GM06990 (cell line): ENCODE measurements at regions not wholly inside any gene's neighbourhood (a gene's known extent, or its start where the extent isn't known, plus 50 kb on each side); places are given as distances from the start of the nearest gene placed in this dataset.

Experiments
- DNase-seq: peaks from one replicate; pipeline ENCODE4 v3.0.0-alpha.2; 2011; ENCODE audit not compliant: insufficient read length; ENCODE audit errors: extremely low read depth
- H3K27me3 ChIP-seq: replicated peaks from 2 replicates; pipeline ENCODE4 v1.6.0; 2011; ENCODE audit warnings: low read length; ENCODE audit not compliant: control insufficient read depth, insufficient read depth
- H3K36me3 ChIP-seq: 2 replicates; pipeline ENCODE4 v1.5.1; 2011; ENCODE audit warnings: low read length; ENCODE audit not compliant: control insufficient read depth, insufficient read depth
- H3K4me3 ChIP-seq: replicated peaks from 2 replicates; pipeline ENCODE4 v1.5.1; 2011; ENCODE audit warnings: low read depth, mild to moderate bottlenecking, control low read depth, low read length
- CTCF ChIP-seq: IDR thresholded peaks from 2 replicates; pipeline ENCODE4 v1.5.1; 2011; ENCODE audit warnings: low read length, control low read depth, mild to moderate bottlenecking, inconsistent platforms; ENCODE audit not compliant: insufficient read depth, poor library complexity, severe bottlenecking

GRCh38 chr6:170080169-170080827 lies 210.6 kb downstream of the DLL1 start:
- TF ChIP-seq CTCF: no peak
- H3K27me3 ChIP-seq: no peaks in the 10 kb centered on the region; the same call in 1 of the 2 replicates
- H3K36me3 ChIP-seq: no peaks in the 10 kb centered on the region
- no peak overlapping the region for H3K4me3 ChIP-seq
- DNase-seq: no peak

DNA sequence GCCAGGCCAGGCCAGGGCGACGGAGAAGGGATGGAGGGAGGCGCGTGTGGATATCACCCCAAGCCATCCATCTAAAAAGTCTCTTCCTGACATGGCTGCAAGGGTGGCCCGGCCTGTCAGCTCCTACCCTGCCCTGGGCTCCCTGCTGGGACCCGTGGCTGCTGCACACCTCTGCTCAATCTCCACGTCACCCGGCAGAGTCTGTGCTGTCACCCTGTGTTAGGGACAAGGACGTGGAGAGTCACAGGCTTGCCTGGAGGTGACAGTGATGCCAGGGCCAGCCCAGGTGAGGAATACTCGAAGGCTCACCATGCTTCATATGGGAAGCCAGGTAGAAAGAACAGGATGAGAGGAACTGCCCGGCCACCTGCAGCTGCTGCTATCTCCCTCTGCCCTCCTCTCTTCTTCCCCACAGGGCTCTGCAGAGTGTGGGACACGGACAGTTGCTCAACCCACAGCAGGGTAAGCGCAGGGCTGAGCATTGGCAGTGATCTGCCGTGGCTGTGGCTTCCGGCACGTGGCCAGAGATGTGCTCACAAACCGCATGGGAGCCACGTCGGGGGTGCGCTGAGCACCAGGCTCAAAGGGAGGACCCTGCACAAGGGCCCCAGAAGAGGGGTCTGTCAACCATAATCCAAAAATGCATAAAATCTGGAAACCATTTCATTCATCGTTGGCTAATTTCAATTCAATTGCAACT lies 214.3 kb downstream of the DLL1 start:
- H3K27me3 ChIP-seq: no peaks in the 10 kb centered on the region; the same call in 1 of the 2 replicates
- DNase-seq: no peak

GRCh38 chr6:170075659-170076223 lies 215.1 kb downstream of the DLL1 start:
- TF ChIP-seq CTCF: no peak
- no peaks in the 10 kb centered on the region for H3K36me3 ChIP-seq
- H3K27me3 ChIP-seq: no peaks in the 10 kb centered on the region; the same call in 1 of the 2 replicates
- DNase-seq: no peak
- H3K4me3 ChIP-seq: no peak overlapping the region

More for the DNA sequence above, 214.3 kb downstream of the DLL1 start:
- Histone ChIP-seq H3K36me3 (no peaks in the 10 kb centered on the region), H3K4me3 (no peak overlapping the region)
- no peak for TF ChIP-seq CTCF

DNA sequence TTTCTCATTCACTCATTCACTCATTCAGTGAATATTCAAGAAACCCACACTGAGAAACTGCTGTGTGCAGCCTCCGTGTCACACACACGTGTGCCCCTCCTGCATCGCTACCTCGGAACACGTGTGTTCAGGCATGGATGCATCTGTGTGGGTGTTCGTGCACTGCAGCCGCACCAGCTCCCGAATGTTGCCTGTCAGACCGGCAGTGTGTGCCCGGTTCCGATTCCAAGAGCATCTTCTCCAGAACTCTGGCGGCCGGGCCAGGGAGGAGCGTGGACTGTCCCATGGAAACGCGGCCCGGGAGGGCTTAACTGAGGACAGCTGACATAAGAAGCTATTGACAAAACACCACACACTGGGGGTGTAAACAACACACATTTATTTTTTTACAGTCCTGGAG lies 216.0 kb downstream of the DLL1 start:
- DNase-seq: no peak
- no peak overlapping the region for H3K4me3 ChIP-seq
- no peaks in the 10 kb centered on the region for H3K36me3 ChIP-seq
- no peak for TF ChIP-seq CTCF
- H3K27me3 ChIP-seq: no peaks in the 10 kb centered on the region; the same call in 1 of the 2 replicates

- TF ChIP-seq CTCF: no peak
- Histone ChIP-seq H3K4me3 (no peak overlapping the region), H3K27me3 (no peaks in the 10 kb centered on the region; the same call in 1 of the 2 replicates), H3K36me3 (no peaks in the 10 kb centered on the region)
- no peak for DNase-seq
These were observed 216.4 kb downstream of the DLL1 start for GRCh38 chr6:170074435-170074834.
